Immature natural killer cell (primary cell): ENCODE measurements at regions not wholly inside any gene's neighbourhood (a gene's known extent, or its start where the extent isn't known, plus 50 kb on each side); places are given as distances from the start of the nearest gene placed in this dataset.
A peak's percentile ranks its signal among the peaks of the same experiment; 100 is the strongest.

Experiments
- DNase-seq, 3 donors: peaks; one replicate each; pipeline ENCODE4 v3.0.0; 2022; ENCODE audit warnings: mixed read lengths in 1 of 3
- H3K27ac Mint-ChIP-seq, 6 donors: one replicate each; pipeline ENCODE4 v1.8.0; 2020; ENCODE audit warnings: mixed read lengths in 6 of 6, mild to moderate bottlenecking in 5 of 6, inconsistent platforms in 4 of 6, moderate library complexity in 3 of 6
- H3K27me3 Mint-ChIP-seq, 3 donors: one replicate each; pipeline ENCODE4 v1.8.0; 2020 to 2021; ENCODE audit warnings: low read depth in 3 of 3, mild to moderate bottlenecking in 3 of 3, mixed read lengths in 3 of 3, moderate library complexity in 3 of 3, inconsistent platforms in 1 of 3
- H3K36me3 Mint-ChIP-seq, 3 donors: one replicate each; pipeline ENCODE4 v1.8.0; 2020; ENCODE audit warnings: mixed read lengths in 3 of 3, inconsistent platforms in 2 of 3, mild to moderate bottlenecking in 2 of 3
- H3K4me1 Mint-ChIP-seq, 2 donors: one replicate each; pipeline ENCODE4 v1.8.0; 2020; ENCODE audit warnings: inconsistent platforms in 2 of 2, mild to moderate bottlenecking in 2 of 2, mixed read lengths in 2 of 2, moderate library complexity in 1 of 2
- H3K4me3 Mint-ChIP-seq, 5 donors: one replicate each; pipeline ENCODE4 v1.8.0; 2020; ENCODE audit warnings: mild to moderate bottlenecking in 5 of 5, mixed read lengths in 5 of 5, inconsistent platforms in 3 of 5, moderate library complexity in 3 of 5
- H3K9me3 Mint-ChIP-seq, 6 donors: one replicate each; pipeline ENCODE4 v1.8.0; 2020; ENCODE audit warnings: mild to moderate bottlenecking in 6 of 6, mixed read lengths in 6 of 6, inconsistent platforms in 4 of 6, moderate library complexity in 3 of 6

DNA sequence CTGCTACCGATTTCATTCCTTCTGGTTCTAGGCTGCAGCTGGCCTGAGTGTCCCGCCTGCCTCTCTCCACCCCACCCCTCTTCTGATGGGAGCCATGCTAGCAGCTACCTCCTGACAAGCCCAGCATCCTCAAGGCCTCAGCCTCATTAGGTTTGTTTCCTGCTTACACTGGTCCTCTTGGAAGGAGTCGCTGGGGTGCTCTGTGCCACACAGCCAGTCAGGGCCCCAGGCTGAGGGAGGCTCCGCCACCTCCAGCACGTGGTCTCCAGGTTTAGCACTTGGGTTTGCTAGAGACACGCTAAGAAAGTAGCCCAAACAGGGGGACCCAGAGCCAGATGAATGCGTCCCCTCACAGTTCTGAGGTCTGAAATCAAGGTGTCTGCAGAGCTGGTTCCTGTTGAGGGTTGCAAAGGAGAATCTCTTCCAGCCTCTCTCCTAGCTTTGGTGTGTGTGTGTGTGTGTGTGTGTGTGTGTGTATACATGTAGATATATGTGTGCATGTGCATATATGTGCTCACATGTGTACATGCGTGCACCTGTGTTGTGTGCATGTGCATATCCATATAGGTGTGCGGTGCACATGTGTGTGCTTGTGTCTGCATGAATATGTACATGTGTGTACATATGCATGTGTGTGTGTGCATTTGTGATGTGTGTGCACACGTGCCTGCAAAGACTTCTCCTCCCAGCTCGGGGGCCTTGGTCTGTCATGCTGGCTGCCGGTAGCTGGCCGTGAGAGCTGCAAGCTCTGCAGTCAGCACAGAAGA lies 301.1 kb upstream of the AJAP1 start:
- H3K9me3 Mint-ChIP-seq, result no peaks in the 10 kb centered on the region
- peaks cover 0 to 6% (median 3%) of the 10 kb centered on the region in 3 donors for H3K27me3 Mint-ChIP-seq
- no peak overlapping the region for H3K27ac Mint-ChIP-seq
- H3K4me1 Mint-ChIP-seq, result no peaks in the 10 kb centered on the region
- H3K36me3 Mint-ChIP-seq, result no peaks in the 10 kb centered on the region
- H3K4me3 Mint-ChIP-seq, result no peak overlapping the region
- DNase-seq, result no peak

GRCh38 chr1:4355839-4356238 lies 298.6 kb upstream of the AJAP1 start:
- H3K27me3 Mint-ChIP-seq, result peaks cover 0 to 1% (median 0%) of the 10 kb centered on the region in 3 donors
- no peaks in the 10 kb centered on the region for H3K9me3 Mint-ChIP-seq
- DNase-seq, result no peak
- no peak overlapping the region for H3K4me3 Mint-ChIP-seq
- no peaks in the 10 kb centered on the region for H3K4me1 Mint-ChIP-seq
- no peak overlapping the region for H3K27ac Mint-ChIP-seq
- H3K36me3 Mint-ChIP-seq, result no peaks in the 10 kb centered on the region

DNA sequence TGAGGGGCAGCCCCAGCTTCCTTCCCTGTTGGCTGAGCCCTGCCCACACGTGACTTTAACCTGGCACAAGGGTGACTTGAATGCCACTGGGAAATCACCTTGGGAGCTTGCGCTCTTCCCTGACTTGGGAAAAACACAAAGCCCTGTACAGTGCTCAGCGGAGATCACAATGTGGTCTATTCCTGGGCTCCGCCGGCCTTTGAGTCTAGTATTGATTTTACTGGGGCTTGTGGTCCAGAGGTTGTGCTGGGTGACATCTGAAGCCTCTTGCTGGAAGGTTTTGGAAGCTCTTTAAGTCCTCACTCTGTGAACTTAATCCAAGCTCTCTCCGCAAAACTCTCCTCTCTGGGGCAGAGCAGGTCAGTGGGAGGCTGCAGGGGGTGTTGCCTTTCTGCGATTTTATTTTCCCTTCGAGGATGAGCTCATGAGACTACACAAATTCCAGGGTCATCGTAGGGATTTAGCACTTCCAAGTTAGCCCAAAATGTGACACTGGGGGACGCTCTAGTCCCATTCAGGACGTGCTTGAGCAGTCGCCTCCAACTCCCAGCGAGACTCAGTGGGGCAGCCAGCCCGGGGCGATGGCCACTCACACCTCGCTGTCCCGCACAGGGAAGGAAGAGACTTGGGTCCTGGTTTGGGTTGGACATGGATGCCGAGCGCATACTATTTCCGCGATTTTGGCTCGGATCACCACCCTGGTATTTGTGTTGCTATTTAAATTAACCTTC lies 291.9 kb upstream of the AJAP1 start:
- H3K4me3 Mint-ChIP-seq, result no peak overlapping the region
- H3K9me3 Mint-ChIP-seq, result no peaks in the 10 kb centered on the region
- H3K4me1 Mint-ChIP-seq, result no peaks in the 10 kb centered on the region
- H3K27ac Mint-ChIP-seq, result no peak overlapping the region
- H3K36me3 Mint-ChIP-seq, result no peaks in the 10 kb centered on the region
- DNase-seq, result no peak
- peaks cover 0 to 1% (median 0%) of the 10 kb centered on the region in 3 donors for H3K27me3 Mint-ChIP-seq

DNA sequence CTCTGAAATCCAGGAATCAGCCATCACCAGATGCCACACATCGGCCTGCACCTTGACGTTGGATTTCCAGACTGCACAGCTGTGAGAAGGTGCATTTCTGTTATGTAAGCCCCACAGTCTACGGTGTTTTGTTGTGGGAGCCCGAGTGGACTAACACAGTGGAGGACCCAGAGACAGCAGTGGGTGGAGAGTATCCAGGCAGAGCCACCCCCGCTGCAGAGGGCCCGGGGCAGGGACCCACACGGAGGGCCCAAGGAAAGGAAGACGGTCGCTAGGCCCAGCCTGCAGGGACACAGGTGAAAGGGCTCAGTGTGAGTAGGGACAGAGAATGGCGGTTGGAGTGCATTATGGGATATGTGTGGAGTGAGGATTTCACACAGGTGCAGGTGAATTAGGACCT lies 288.3 kb upstream of the AJAP1 start:
- no peaks in the 10 kb centered on the region for H3K9me3 Mint-ChIP-seq
- H3K4me3 Mint-ChIP-seq, result no peak overlapping the region
- no peaks in the 10 kb centered on the region for H3K4me1 Mint-ChIP-seq
- H3K27ac Mint-ChIP-seq, result no peak overlapping the region
- H3K36me3 Mint-ChIP-seq, result no peaks in the 10 kb centered on the region
- no peak for DNase-seq
- H3K27me3 Mint-ChIP-seq, result no peaks in the 10 kb centered on the region

DNA sequence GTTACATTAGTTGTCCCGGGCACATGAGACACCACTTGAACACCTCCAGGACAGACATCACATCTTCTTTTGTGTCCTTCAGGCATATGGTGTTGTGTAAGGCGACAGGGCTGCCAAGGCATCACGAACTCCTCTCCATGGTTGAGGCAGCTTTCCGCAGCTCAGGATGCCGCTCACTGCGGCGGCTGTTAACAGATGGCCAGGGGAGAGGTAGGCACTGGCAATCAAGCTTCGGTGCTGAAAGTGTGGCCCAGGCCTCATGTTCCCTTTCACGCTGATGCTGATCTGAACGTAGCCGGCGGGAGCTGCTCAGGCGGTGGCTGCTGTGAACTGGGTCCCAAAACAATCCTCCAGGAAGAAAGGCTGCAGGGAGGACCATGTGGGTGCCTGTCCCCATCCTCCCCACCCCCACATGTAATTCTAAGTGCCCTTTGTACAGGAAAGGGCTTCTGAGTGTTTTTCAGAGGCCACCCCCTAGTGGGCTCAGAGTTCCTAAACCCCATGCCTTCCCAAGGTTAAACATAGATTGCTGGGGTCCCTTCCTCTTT lies 287.1 kb upstream of the AJAP1 start:
- Mint-ChIP-seq H3K27ac (no peak overlapping the region), H3K4me3 (no peak overlapping the region)

DNA sequence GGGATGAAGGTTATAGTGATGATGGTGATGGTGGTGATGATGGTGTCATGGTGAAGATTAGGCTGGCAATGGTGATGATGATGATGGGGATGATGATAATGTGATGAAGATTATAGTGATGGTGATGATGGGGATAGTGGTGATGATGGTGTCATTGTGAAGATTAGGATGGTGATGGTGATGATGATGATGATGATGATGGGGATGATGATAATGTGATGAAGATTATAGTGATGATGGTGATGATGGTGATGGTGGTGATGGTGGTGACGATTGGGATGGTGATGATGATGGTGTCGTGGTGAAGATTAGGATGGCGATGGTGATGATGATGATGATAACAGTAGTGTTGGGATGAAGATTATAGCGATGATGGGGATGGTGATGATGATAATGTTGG lies 285.1 kb upstream of the AJAP1 start:
- Mint-ChIP-seq H3K36me3 (no peaks in the 10 kb centered on the region), H3K4me1 (no peaks in the 10 kb centered on the region), H3K27ac (no peak overlapping the region), H3K4me3 (no peak overlapping the region), H3K27me3 (peaks cover 0 to 1% (median 0%) of the 10 kb centered on the region in 3 donors), H3K9me3 (peaks cover 0 to 4% (median 0%) of the 10 kb centered on the region in 6 donors)
- DNase-seq, result no peak

More for the DNA sequence above, 287.1 kb upstream of the AJAP1 start:
- no peaks in the 10 kb centered on the region for H3K9me3 Mint-ChIP-seq
- H3K27me3 Mint-ChIP-seq, result peaks cover 0 to 1% (median 0%) of the 10 kb centered on the region in 3 donors
- DNase-seq, result no peak
- no peaks in the 10 kb centered on the region for H3K36me3 Mint-ChIP-seq
- no peaks in the 10 kb centered on the region for H3K4me1 Mint-ChIP-seq

DNA sequence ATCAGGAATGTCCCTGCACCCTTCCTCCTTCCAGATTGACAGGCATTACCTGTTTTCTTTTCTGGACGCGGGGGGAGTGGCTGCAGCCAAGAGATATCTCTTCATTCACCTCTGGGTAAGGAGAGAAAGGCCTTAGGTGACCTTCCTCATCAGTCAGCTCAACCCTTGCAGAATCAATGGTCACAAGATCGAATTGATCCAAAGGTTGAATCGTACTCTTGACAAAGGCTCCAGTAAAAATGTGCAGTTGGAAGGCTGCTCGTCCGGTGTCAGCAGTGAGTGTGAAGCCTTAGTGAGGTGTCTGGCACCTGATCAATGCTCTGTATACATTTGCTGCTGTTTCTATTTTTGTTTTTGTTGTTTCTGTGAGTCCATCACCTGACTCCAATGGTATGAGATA lies 282.6 kb upstream of the AJAP1 start:
- peaks cover 0 to 1% (median 0%) of the 10 kb centered on the region in 3 donors for H3K27me3 Mint-ChIP-seq
- no peaks in the 10 kb centered on the region for H3K4me1 Mint-ChIP-seq
- peaks cover 0 to 4% (median 0%) of the 10 kb centered on the region in 6 donors for H3K9me3 Mint-ChIP-seq
- no peak overlapping the region for H3K27ac Mint-ChIP-seq
- no peak for DNase-seq
- no peak overlapping the region for H3K4me3 Mint-ChIP-seq
- H3K36me3 Mint-ChIP-seq, result no peaks in the 10 kb centered on the region

GRCh38 chr1:4375812-4376211 lies 278.6 kb upstream of the AJAP1 start:
- peaks cover 0 to 3% (median 0%) of the 10 kb centered on the region in 3 donors for H3K36me3 Mint-ChIP-seq
- H3K9me3 Mint-ChIP-seq, result peaks cover 0 to 5% (median 2%) of the 10 kb centered on the region in 6 donors
- no peak overlapping the region for H3K27ac Mint-ChIP-seq
- peaks cover 2 to 5% (median 3%) of the 10 kb centered on the region in 3 donors for H3K27me3 Mint-ChIP-seq
- H3K4me1 Mint-ChIP-seq, result no peaks in the 10 kb centered on the region
- H3K4me3 Mint-ChIP-seq, result no peak overlapping the region
- no peak for DNase-seq

GRCh38 chr1:4379451-4380175 lies 274.8 kb upstream of the AJAP1 start:
- no peak for DNase-seq

GRCh38 chr1:4380564-4381168 lies 273.7 kb upstream of the AJAP1 start:
- no peak overlapping the region for H3K27ac Mint-ChIP-seq
- H3K4me1 Mint-ChIP-seq, result no peaks in the 10 kb centered on the region
- no peak overlapping the region for H3K4me3 Mint-ChIP-seq
- DNase-seq, result no peak
- H3K27me3 Mint-ChIP-seq, result peaks cover 6 to 7% (median 7%) of the 10 kb centered on the region in 3 donors
- H3K9me3 Mint-ChIP-seq, result peaks cover 7 to 20% (median 10%) of the 10 kb centered on the region in 6 donors
- H3K36me3 Mint-ChIP-seq, result peaks cover 0 to 8% (median 0%) of the 10 kb centered on the region in 3 donors

More at GRCh38 chr1:4379451-4380175, 274.8 kb upstream of the AJAP1 start:
- H3K36me3 Mint-ChIP-seq, result peaks cover 0 to 8% (median 0%) of the 10 kb centered on the region in 3 donors
- peaks cover 6 to 7% (median 6%) of the 10 kb centered on the region in 3 donors for H3K27me3 Mint-ChIP-seq
- H3K9me3 Mint-ChIP-seq, result peaks cover 7 to 20% (median 10%) of the 10 kb centered on the region in 6 donors
- H3K4me3 Mint-ChIP-seq, result peak overlapping the region in 2 of 5 donors; percentile 32 to 35
- H3K4me1 Mint-ChIP-seq, result no peaks in the 10 kb centered on the region
- peak overlapping the region in 1 of 6 donors; percentile 9 for H3K27ac Mint-ChIP-seq

DNA sequence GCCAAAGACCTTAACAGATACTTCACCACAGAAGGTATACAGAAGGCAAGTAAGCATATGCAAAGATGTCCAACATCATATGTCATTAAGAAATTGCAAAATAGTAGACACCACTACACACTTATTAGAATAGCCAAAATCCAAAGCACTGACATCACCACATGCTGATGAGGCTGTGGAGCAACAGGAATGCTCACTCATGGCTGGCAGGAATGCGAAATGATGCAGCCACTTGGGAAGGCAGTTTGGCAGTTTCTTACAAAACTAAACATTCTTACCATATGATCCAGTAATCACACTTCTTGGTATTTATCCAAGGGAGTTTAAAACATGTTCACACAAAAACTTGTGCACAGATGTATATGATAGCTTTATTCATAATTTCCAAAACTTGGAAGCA lies 261.2 kb upstream of the AJAP1 start:
- Mint-ChIP-seq H3K4me1 (no peaks in the 10 kb centered on the region), H3K27me3 (peaks cover 2 to 6% (median 2%) of the 10 kb centered on the region in 3 donors), H3K27ac (no peak overlapping the region), H3K36me3 (no peaks in the 10 kb centered on the region), H3K4me3 (no peak overlapping the region), H3K9me3 (peaks cover 0 to 10% (median 4%) of the 10 kb centered on the region in 6 donors)
- DNase-seq, result no peak

DNA sequence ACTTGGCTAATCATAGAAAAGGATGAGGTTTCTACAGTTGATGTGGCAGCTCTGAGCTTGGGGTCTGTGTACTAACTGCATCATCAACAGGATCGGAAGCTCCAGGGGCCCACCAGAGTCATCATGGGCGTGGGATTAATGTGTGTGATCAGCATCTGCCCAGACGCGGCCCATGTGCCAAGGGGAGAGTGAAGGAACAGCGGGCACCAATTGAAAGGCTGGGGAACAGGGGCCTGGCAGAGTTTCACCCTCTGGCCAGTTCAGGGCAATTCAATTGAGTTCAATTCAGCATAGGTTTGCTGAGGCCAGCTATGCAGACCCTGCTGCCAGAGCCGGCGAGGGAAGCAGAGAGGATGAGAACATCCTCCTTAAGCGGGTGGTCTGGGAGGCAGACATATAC lies 260.0 kb upstream of the AJAP1 start:
- no peak overlapping the region for H3K4me3 Mint-ChIP-seq
- no peaks in the 10 kb centered on the region for H3K4me1 Mint-ChIP-seq
- peaks cover 0 to 10% (median 4%) of the 10 kb centered on the region in 6 donors for H3K9me3 Mint-ChIP-seq
- H3K27ac Mint-ChIP-seq, result no peak overlapping the region
- no peaks in the 10 kb centered on the region for H3K36me3 Mint-ChIP-seq
- H3K27me3 Mint-ChIP-seq, result peaks cover under 1 to 6% (median 2%) of the 10 kb centered on the region in 3 donors
- DNase-seq, result no peak

- Mint-ChIP-seq H3K27me3 (peaks cover 0 to 6% (median 2%) of the 10 kb centered on the region in 3 donors), H3K36me3 (no peaks in the 10 kb centered on the region)
These were observed 259.3 kb upstream of the AJAP1 start for GRCh38 chr1:4395158-4395557.

More at GRCh38 chr1:4395158-4395557, 259.3 kb upstream of the AJAP1 start:
- Mint-ChIP-seq H3K27ac (no peak overlapping the region), H3K4me1 (no peaks in the 10 kb centered on the region), H3K9me3 (peaks cover 0 to 10% (median 3%) of the 10 kb centered on the region in 6 donors), H3K4me3 (no peak overlapping the region)
- no peak for DNase-seq
